K562 (cell line): ENCODE measurements at regions not wholly inside any gene's neighbourhood (a gene's known extent, or its start where the extent isn't known, plus 50 kb on each side); places are given as distances from the start of the nearest gene placed in this dataset.

Source experiments
- ATAC-seq: fragments of 200-7000 bp; cut with Tn5 transposase; 3 replicates; pipeline ENCODE4 v1.9.1; 2020; ENCODE audit warnings: moderate library complexity
- BruUV-seq: library from RNA; stranded (reverse); fragments of 400-500 nt; replicated peaks from 2 replicates; lab custom pipeline; 2021; lab: Mats Ljungman, UMichigan
- CTCF ChIA-PET: fragments of 300-600 bp; formaldehyde crosslinking; extraction: SDS; loops from one replicate; lab custom pipeline; 2021; ENCODE audit warnings: low intra/inter-chr PET ratio; lab: Yijun Ruan, JAX
- POLR2A ChIA-PET: fragments of 300-600, 350-650 bp; sonication (Branson Sonifier 250); formaldehyde crosslinking; extraction: SDS; loops from one replicate; lab custom pipeline; 2021; ENCODE audit warnings: antibody characterized with exemption, inconsistent platforms; lab: Yijun Ruan, JAX
- DNase-seq, 4 experiments: peaks; one replicate each; pipeline versions ENCODE4 v3.0.0 to v3.0.0-alpha.2; 2011 to 2018; ENCODE audit warnings: low spot score in 3 of 4, mixed read lengths in 3 of 4; ENCODE audit errors: extremely low read depth in 1 of 4
- FAIRE-seq: peaks from 2 replicates; lab custom pipeline; 2011; peaks lifted over from hg19 to GRCh38; lab: Jason Lieb, UNC
- H2AFZ ChIP-seq: 2 replicates; pipeline ENCODE4 v1.6.0; 2011; ENCODE audit warnings: low read depth, low read length, control low read depth, inconsistent platforms
- H3K27ac ChIP-seq: fragments of 200-600 bp; 3 replicates; pipeline ENCODE4 v1.8.0; 2011; ENCODE audit warnings: low read depth, mild to moderate bottlenecking, control low read depth, inconsistent platforms, low read length, moderate library complexity, mixed read lengths; ENCODE audit errors: extremely low read depth
- H3K27me3 ChIP-seq, 2 experiments: fragments of 300-600 bp in 1 of 2; 2 replicates in 1 of 2; 3 replicates in 1 of 2; pipeline versions ENCODE4 v1.6.0 to v1.8.0; 2011; ENCODE audit warnings: inconsistent platforms in 2 of 2, low read length in 2 of 2, mild to moderate bottlenecking in 1 of 2, mixed read lengths in 1 of 2, moderate library complexity in 1 of 2; ENCODE audit not compliant: control insufficient read depth in 2 of 2, insufficient read depth in 2 of 2
- H3K36me3 ChIP-seq: fragments of 300-600 bp; 3 replicates; pipeline ENCODE4 v1.8.0; 2011; ENCODE audit warnings: mild to moderate bottlenecking, low read length, inconsistent platforms; ENCODE audit not compliant: control insufficient read depth, insufficient read depth
- H3K4me1 ChIP-seq, 2 experiments: fragments of 200-600 bp in 1 of 2; replicated peaks in 1 of 2; 2 replicates in 1 of 2; 3 replicates in 1 of 2; pipeline versions ENCODE4 v1.5.1 to v1.8.0; 2011; ENCODE audit warnings: inconsistent platforms in 2 of 2, low read length in 2 of 2, mild to moderate bottlenecking in 1 of 2, mixed read lengths in 1 of 2, moderate library complexity in 1 of 2; ENCODE audit not compliant: control insufficient read depth in 2 of 2, insufficient read depth in 2 of 2
- H3K4me2 ChIP-seq: 2 replicates; pipeline ENCODE4 v1.6.1; 2011; ENCODE audit warnings: low read length, control low read depth, inconsistent platforms, mixed read lengths; ENCODE audit not compliant: insufficient read depth
- H3K4me3 ChIP-seq: fragments of 200-600 bp; sonication (generic), shearing (Covaris generic); 2 replicates; pipeline ENCODE4 v1.5.1; 2016; ENCODE audit warnings: control low read depth, inconsistent platforms
- H3K79me2 ChIP-seq: fragments of 200-600 bp; 3 replicates; pipeline ENCODE4 v1.8.0; 2011; ENCODE audit warnings: low read length, inconsistent platforms; ENCODE audit not compliant: control insufficient read depth, insufficient read depth
- H3K9ac ChIP-seq, 2 experiments: 2 replicates each; pipeline versions ENCODE4 v1.6.0 to v1.6.1; 2011; ENCODE audit warnings: low read depth in 2 of 2, low read length in 2 of 2, control low read depth in 1 of 2, inconsistent platforms in 1 of 2, mild to moderate bottlenecking in 1 of 2, mixed read lengths in 1 of 2; ENCODE audit not compliant: insufficient read depth in 1 of 2
- H3K9me1 ChIP-seq: one replicate; pipeline ENCODE4 v1.6.0; 2011; ENCODE audit warnings: inconsistent platforms, mild to moderate bottlenecking, low read length, moderate library complexity; ENCODE audit not compliant: control insufficient read depth, insufficient read depth
- H3K9me3 ChIP-seq: replicated peaks from 2 replicates; pipeline ENCODE4 v1.5.1; 2011; ENCODE audit warnings: low read depth, low read length, inconsistent platforms; ENCODE audit not compliant: control insufficient read depth, insufficient read depth
- H4K20me1 ChIP-seq: replicated peaks from 2 replicates; pipeline ENCODE4 v1.6.1; 2011; ENCODE audit warnings: low read length, inconsistent platforms, mixed read lengths; ENCODE audit not compliant: control insufficient read depth, insufficient read depth
- ETV1 ChIP-seq: fragments of 450-650 bp; conservative IDR thresholded peaks from 2 replicates; pipeline ENCODE4 v1.6.1; 2016; ENCODE audit warnings: missing genetic modification characterization, control low read depth, low read depth, missing compliant biosample characterization
- MAZ ChIP-seq, 2 experiments: fragments of 450-650 bp in 1 of 2; sonication (generic) in 1 of 2; formaldehyde crosslinking; IDR thresholded peaks in 1 of 2; conservative IDR thresholded peaks in 1 of 2; 2 replicates each; pipeline versions ENCODE4 v1.4.0 to v1.5.0; 2020; ENCODE audit warnings: mild to moderate bottlenecking in 1 of 2, missing genetic modification reagents in 1 of 2
- POLR2AphosphoS5 ChIP-seq: IDR thresholded peaks from 2 replicates; pipeline ENCODE4 v1.6.1; 2011; ENCODE audit warnings: mild to moderate bottlenecking, low read depth, low read length, moderate library complexity; ENCODE audit not compliant: control insufficient read depth, insufficient read depth
- ZNF175 ChIP-seq: fragments of 200-800 bp; sonication (Bioruptor generic); IDR thresholded peaks from 2 replicates; pipeline ENCODE4 v1.6.1; 2016; ENCODE audit warnings: low read depth, mild to moderate bottlenecking, missing genetic modification characterization, missing compliant biosample characterization
- ZNF766 ChIP-seq: fragments of 200-800 bp; sonication (Bioruptor generic); conservative IDR thresholded peaks from 2 replicates; pipeline ENCODE4 v1.6.1; 2016; ENCODE audit warnings: missing genetic modification characterization, missing compliant biosample characterization
- WGBS: fragments of 100-300 bp; shearing (Covaris generic); methylation state at CpG from one replicate; pipeline ENCODE4 v1.1.6; 2016; ENCODE audit warnings: low coverage, mixed read lengths; ENCODE audit not compliant: insufficient coverage; ENCODE audit errors: missing lambda C conversion rate; 5-methylcytosine and 5-hydroxymethylcytosine counted together
- in situ Hi-C: fragments of 300-500 bp; cut with MboI; formaldehyde crosslinking; loops from 4 replicates; pipeline ENCODE4 v1.15.0; 2018; ENCODE audit warnings: inconsistent platforms, mixed read lengths
- intact Hi-C: fragments of 100-400 bp; cut with micrococcal nuclease; formaldehyde crosslinking; loops from 2 replicates; pipeline ENCODE4 v1.14.2; 2022
- TF ChIP-seq, protein P1 (sequence below): fragments of 250-450 bp; sonication (Bioruptor Pico); IDR thresholded peaks from 2 replicates; pipeline ENCODE4 v1.4.0; 2020; ENCODE audit warnings: mild to moderate bottlenecking, moderate library complexity, borderline replicate concordance

DNA sequence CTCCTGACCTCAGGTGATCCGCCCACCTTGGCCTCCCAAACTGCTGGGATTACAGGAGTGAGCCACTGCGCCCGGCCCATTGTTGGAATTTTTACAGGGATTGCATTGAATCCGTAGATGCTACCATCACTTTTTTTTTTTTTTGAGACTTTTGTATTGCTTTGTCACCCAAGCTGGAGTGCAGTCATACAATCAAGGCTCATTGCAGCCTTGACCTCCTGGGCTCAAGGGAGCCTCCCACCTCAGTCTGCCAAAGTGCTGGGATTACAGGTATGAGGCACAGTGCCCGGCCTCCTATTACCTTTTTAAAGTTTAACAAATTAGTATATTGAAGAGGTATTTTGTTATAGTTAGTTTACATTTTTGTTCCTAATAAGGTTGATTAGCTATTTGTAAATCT lies 62.2 kb upstream of the SLC45A1 start (continued):
- TF ChIP-seq, protein P1, sequence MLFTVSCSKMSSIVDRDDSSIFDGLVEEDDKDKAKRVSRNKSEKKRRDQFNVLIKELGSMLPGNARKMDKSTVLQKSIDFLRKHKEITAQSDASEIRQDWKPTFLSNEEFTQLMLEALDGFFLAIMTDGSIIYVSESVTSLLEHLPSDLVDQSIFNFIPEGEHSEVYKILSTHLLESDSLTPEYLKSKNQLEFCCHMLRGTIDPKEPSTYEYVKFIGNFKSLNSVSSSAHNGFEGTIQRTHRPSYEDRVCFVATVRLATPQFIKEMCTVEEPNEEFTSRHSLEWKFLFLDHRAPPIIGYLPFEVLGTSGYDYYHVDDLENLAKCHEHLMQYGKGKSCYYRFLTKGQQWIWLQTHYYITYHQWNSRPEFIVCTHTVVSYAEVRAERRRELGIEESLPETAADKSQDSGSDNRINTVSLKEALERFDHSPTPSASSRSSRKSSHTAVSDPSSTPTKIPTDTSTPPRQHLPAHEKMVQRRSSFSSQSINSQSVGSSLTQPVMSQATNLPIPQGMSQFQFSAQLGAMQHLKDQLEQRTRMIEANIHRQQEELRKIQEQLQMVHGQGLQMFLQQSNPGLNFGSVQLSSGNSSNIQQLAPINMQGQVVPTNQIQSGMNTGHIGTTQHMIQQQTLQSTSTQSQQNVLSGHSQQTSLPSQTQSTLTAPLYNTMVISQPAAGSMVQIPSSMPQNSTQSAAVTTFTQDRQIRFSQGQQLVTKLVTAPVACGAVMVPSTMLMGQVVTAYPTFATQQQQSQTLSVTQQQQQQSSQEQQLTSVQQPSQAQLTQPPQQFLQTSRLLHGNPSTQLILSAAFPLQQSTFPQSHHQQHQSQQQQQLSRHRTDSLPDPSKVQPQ: no peak
- TF ChIP-seq ETV1 (tag): no peak
- no peak for TF ChIP-seq ZNF175 (CRISPR knock-in tag)
- TF ChIP-seq POLR2AphosphoS5: no peak

- H3K4me1 ChIP-seq: no peaks in the 10 kb centered on the region; a peak in 1 of 5 replicates
- in situ Hi-C loops (no loop called here), intact Hi-C loops (no loop called here)
- TF ChIP-seq MAZ (CRISPR knock-in tag; conservative IDR thresholded peaks at IDR 0.05 in 1 of 2, IDR thresholded peaks at IDR 0.05 in 1 of 2): no peak
- 0 out of 2 replicates have a peak, but pooled peaks have one; percentile 20 for TF ChIP-seq ZNF766
- peaks cover 27 to 59% of the 10 kb centered on the region in 2 experiments for H3K27me3 ChIP-seq
- H3K9me1 ChIP-seq: no peaks in the 10 kb centered on the region
- H3K9ac ChIP-seq: no peak overlapping the region
- no peak for FAIRE-seq
- no TSS peak for BruUV-seq
- no peaks in the 10 kb centered on the region for H4K20me1 ChIP-seq
- H2AFZ ChIP-seq: no peak overlapping the region
- ChIA-PET CTCF (no interaction called here), POLR2A (interaction anchor here (0.7 to 1.0 kb wide), 3 partner anchors 12 to 842 kb away, joined by 3 read pairs; no protein-coding TSS in a partner anchor)
- ATAC-seq: no peak
- WGBS: 18% methylated on average over 12 of the region's 13 CpGs
- H3K27ac ChIP-seq: no peak overlapping the region
- no peak for DNase-seq
- H3K4me3 ChIP-seq: no peak overlapping the region
- H3K9me3 ChIP-seq: no peaks in the 10 kb centered on the region
- H3K36me3 ChIP-seq: no peaks in the 10 kb centered on the region
- no peaks in the 10 kb centered on the region for H3K79me2 ChIP-seq
- H3K4me2 ChIP-seq: no peak overlapping the region
These were observed 65.5 kb upstream of the SLC45A1 start for GRCh38 chr1:8252266-8252951.
